MM.1S (cell line): ENCODE measurements at regions not wholly inside any gene's neighbourhood (a gene's known extent, or its start where the extent isn't known, plus 50 kb on each side); places are given as distances from the start of the nearest gene placed in this dataset.

ENCODE experiments used
- DNase-seq: peaks from one replicate; pipeline ENCODE4 v3.0.0-alpha.2; 2015
- H2AFZ ChIP-seq: fragments of 300-600 bp; sonication (generic); 2 replicates; pipeline ENCODE4 v1.6.0; 2016; ENCODE audit warnings: antibody characterized with exemption, low read length
- H3F3A ChIP-seq: fragments of 300-600 bp; sonication (generic); 2 replicates; pipeline ENCODE4 v1.6.1; 2016; ENCODE audit warnings: mild to moderate bottlenecking, antibody characterized with exemption, low read length, moderate library complexity, mixed read lengths; ENCODE audit not compliant: insufficient read depth
- H3K27ac ChIP-seq: fragments of 300-600 bp; sonication (generic); 2 replicates; pipeline ENCODE4 v1.5.1; 2016; ENCODE audit warnings: mild to moderate bottlenecking, low read length
- H3K27me3 ChIP-seq: fragments of 300-600 bp; sonication (generic); replicated peaks from 2 replicates; pipeline ENCODE4 v1.6.0; 2016; ENCODE audit warnings: low read length; ENCODE audit not compliant: insufficient read depth
- H3K36me3 ChIP-seq: fragments of 300-600 bp; sonication (generic); replicated peaks from 2 replicates; pipeline ENCODE4 v1.6.1; 2016; ENCODE audit warnings: mild to moderate bottlenecking, low read length, mixed read lengths; ENCODE audit not compliant: insufficient read depth
- H3K4me1 ChIP-seq: fragments of 300-600 bp; sonication (generic); 2 replicates; pipeline ENCODE4 v1.6.1; 2016; ENCODE audit warnings: low read length, mixed read lengths
- H3K4me2 ChIP-seq: fragments of 300-600 bp; sonication (generic); 2 replicates; pipeline ENCODE4 v1.6.0; 2016; ENCODE audit warnings: low read depth, low read length
- H3K4me3 ChIP-seq: fragments of 300-600 bp; sonication (generic); 2 replicates; pipeline ENCODE4 v1.5.1; 2016; ENCODE audit warnings: low read length, mixed read lengths
- H3K79me2 ChIP-seq: fragments of 300-600 bp; sonication (generic); 2 replicates; pipeline ENCODE4 v1.6.1; 2016; ENCODE audit warnings: mixed run types, low read length, mixed read lengths
- H3K9ac ChIP-seq: fragments of 300-600 bp; sonication (generic); 2 replicates; pipeline ENCODE4 v1.6.1; 2016; ENCODE audit warnings: low read length, mixed read lengths
- H3K9me2 ChIP-seq: fragments of 300-600 bp; sonication (generic); replicated peaks from 2 replicates; pipeline ENCODE4 v1.6.1; 2016; ENCODE audit warnings: mild to moderate bottlenecking, low read length, mixed read lengths; ENCODE audit not compliant: insufficient read depth
- H3K9me3 ChIP-seq: fragments of 300-600 bp; sonication (generic); replicated peaks from 2 replicates; pipeline ENCODE4 v1.6.1; 2016; ENCODE audit warnings: mild to moderate bottlenecking, low read length, mixed read lengths; ENCODE audit not compliant: insufficient read depth
- H4K20me1 ChIP-seq: fragments of 300-600 bp; sonication (generic); 2 replicates; pipeline ENCODE4 v1.6.1; 2016; ENCODE audit warnings: mild to moderate bottlenecking, low read length, moderate library complexity, mixed read lengths; ENCODE audit not compliant: insufficient read depth
- CTCF ChIP-seq: fragments of 300-600 bp; sonication (generic); IDR thresholded peaks from 2 replicates; pipeline ENCODE4 v1.5.1; 2016; ENCODE audit warnings: antibody characterized with exemption, low read length, mixed read lengths
- EZH2 ChIP-seq: fragments of 300-600 bp; sonication (generic); optimal IDR thresholded peaks from 2 replicates; pipeline ENCODE3; 2017; ENCODE audit warnings: low read depth, mild to moderate bottlenecking, antibody characterized with exemption, low read length, mixed read lengths
- EZH2phosphoT487 ChIP-seq: fragments of 300-600 bp; sonication (generic); IDR thresholded peaks from 2 replicates; pipeline ENCODE4 v1.6.1; 2018; ENCODE audit warnings: antibody characterized with exemption, low read length

- TF ChIP-seq EZH2phosphoT487 (no peak), CTCF (no peak), EZH2 (no peak)
- Histone ChIP-seq H3K27me3 (no peaks in the 10 kb centered on the region), H3K4me1 (no peaks in the 10 kb centered on the region), H3K27ac (no peak overlapping the region), H3K4me3 (no peak overlapping the region), H3K79me2 (no peaks in the 10 kb centered on the region), H3F3A (no peaks in the 10 kb centered on the region), H3K9me3 (no peaks in the 10 kb centered on the region), H3K9ac (no peak overlapping the region), H3K36me3 (no peaks in the 10 kb centered on the region), H3K9me2 (no peaks in the 10 kb centered on the region), H3K4me2 (no peak overlapping the region), H2AFZ (no peak overlapping the region), H4K20me1 (no peaks in the 10 kb centered on the region)
- no peak for DNase-seq
Measured at GRCh38 chr4:57460967-57461366, 350.8 kb upstream of the IGFBP7 start.

- no peak for TF ChIP-seq EZH2
- no peak for TF ChIP-seq CTCF
- H3K4me3 ChIP-seq, result no peak overlapping the region
- H3F3A ChIP-seq, result no peaks in the 10 kb centered on the region
- H4K20me1 ChIP-seq, result no peaks in the 10 kb centered on the region
- H3K79me2 ChIP-seq, result no peaks in the 10 kb centered on the region
- no peak overlapping the region for H3K9ac ChIP-seq
- no peaks in the 10 kb centered on the region for H3K36me3 ChIP-seq
- H3K27me3 ChIP-seq, result no peaks in the 10 kb centered on the region
- no peak for DNase-seq
- H3K27ac ChIP-seq, result no peak overlapping the region
- no peaks in the 10 kb centered on the region; the same call in 1 of the 2 replicates for H3K4me1 ChIP-seq
- H3K4me2 ChIP-seq, result no peak overlapping the region
- H3K9me3 ChIP-seq, result no peaks in the 10 kb centered on the region
- no peak overlapping the region for H2AFZ ChIP-seq
- H3K9me2 ChIP-seq, result no peaks in the 10 kb centered on the region
Measured at GRCh38 chr4:57448901-57449300, 338.7 kb upstream of the IGFBP7 start.

- Histone ChIP-seq H3K27ac (no peak overlapping the region), H3K36me3 (no peaks in the 10 kb centered on the region), H3K9me3 (no peaks in the 10 kb centered on the region), H3K4me2 (no peak overlapping the region), H3K4me1 (no peaks in the 10 kb centered on the region; the same call in 1 of the 2 replicates), H2AFZ (no peak overlapping the region), H3K9me2 (no peaks in the 10 kb centered on the region), H3K9ac (no peak overlapping the region), H4K20me1 (no peaks in the 10 kb centered on the region), H3F3A (no peaks in the 10 kb centered on the region), H3K27me3 (no peaks in the 10 kb centered on the region), H3K79me2 (no peaks in the 10 kb centered on the region), H3K4me3 (no peak overlapping the region)
- no peak for TF ChIP-seq EZH2
- no peak for TF ChIP-seq EZH2phosphoT487
- TF ChIP-seq CTCF, result no peak
- no peak for DNase-seq
Measured at GRCh38 chr4:57448452-57448851, 338.3 kb upstream of the IGFBP7 start.

DNA sequence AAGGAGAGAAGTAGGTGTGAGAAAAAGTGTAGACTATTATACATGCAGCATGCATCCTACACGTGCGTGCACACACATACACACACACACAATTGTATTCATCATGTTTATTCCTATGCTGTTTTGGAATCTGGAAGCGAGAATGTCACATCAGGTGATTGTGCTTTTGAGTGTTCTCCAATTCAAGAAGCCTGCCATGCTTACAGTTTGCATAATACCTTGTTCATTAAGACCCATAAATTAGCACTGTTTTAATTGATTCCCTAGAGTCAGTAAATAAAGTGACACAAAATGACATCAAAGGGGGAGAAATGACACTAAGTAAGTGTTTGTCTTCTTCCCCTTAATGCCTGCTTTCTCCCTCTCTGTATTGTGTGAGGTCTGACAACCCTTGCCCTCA lies 336.1 kb upstream of the IGFBP7 start:
- TF ChIP-seq EZH2 (no peak), EZH2phosphoT487 (no peak), CTCF (no peak)
- H4K20me1 ChIP-seq, result no peaks in the 10 kb centered on the region
- no peaks in the 10 kb centered on the region for H3K9me3 ChIP-seq
- no peak overlapping the region for H2AFZ ChIP-seq
- no peaks in the 10 kb centered on the region for H3F3A ChIP-seq
- H3K79me2 ChIP-seq, result no peaks in the 10 kb centered on the region
- H3K27ac ChIP-seq, result no peak overlapping the region
- no peaks in the 10 kb centered on the region; the same call in 1 of the 2 replicates for H3K4me1 ChIP-seq
- no peaks in the 10 kb centered on the region for H3K9me2 ChIP-seq
- H3K4me3 ChIP-seq, result no peak overlapping the region
- H3K27me3 ChIP-seq, result no peaks in the 10 kb centered on the region
- no peak overlapping the region for H3K4me2 ChIP-seq
- H3K9ac ChIP-seq, result no peak overlapping the region
- no peak for DNase-seq
- no peaks in the 10 kb centered on the region for H3K36me3 ChIP-seq
